ENCODE measurements at regions not wholly inside any gene's neighbourhood (a gene's known extent, or its start where the extent isn't known, plus 50 kb on each side); places are given as distances from the start of the nearest gene placed in this dataset.

DNA sequence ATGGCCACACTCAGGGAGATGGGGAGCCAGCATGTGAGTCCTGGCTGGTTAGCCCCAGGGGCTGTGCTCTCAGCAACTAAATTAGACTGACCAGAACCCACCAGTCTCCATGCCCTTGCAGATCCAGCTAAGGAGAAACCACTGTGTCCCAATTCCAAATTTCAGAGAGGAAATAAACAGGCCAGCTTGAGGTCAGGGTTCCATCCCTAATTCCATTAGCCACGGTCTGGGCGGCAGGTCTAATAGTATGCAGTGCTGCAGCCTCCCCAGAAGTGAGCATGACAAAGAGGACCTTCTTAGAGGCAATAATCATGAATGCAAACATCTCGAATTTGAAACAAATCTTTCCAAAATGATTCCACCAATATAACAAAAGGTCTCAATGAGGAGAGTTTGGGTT, 671.2 kb downstream of the BCL11A start:
- no peak overlapping the region for H3K27ac ChIP-seq
- H3K79me2 ChIP-seq (ENCODE audit: low read depth): no peaks in the 10 kb centered on the region
- no peaks in the 10 kb centered on the region for H3K36me3 ChIP-seq (ENCODE audit: low read depth)
- no peak overlapping the region for H3K4me2 ChIP-seq
- no peaks in the 10 kb centered on the region for H4K20me1 ChIP-seq (ENCODE audit: insufficient read depth)
- H3K9me2 ChIP-seq (ENCODE audit: insufficient read depth): 0 out of 2 replicates have a peak, but pooled peaks cover 4% of the 10 kb centered on the region
- ChIA-PET CTCF (no interaction called here), POLR2A (ENCODE audit: unreplicated experiment) (no interaction called here)
- H2AFZ ChIP-seq: no peak overlapping the region
- BruUV-seq (replicated peaks): no TSS peak
- no peaks in the 10 kb centered on the region for H3K4me1 ChIP-seq (replicated peaks; ENCODE audit: insufficient read depth)
- intact Hi-C loops (cut with micrococcal nuclease; ENCODE audit: unreplicated experiment): no loop called here
- no peaks in the 10 kb centered on the region for H3F3A ChIP-seq (ENCODE audit: insufficient read depth, low read depth)
- peaks cover 12% of the 10 kb centered on the region for H3K27me3 ChIP-seq (ENCODE audit: insufficient read depth, low read depth)
- no peak for DNase-seq
- TF ChIP-seq CTCF (conservative IDR thresholded peaks at IDR 0.05) (no peak), EZH2 (IDR thresholded peaks at IDR 0.05; ENCODE audit: low read depth) (no peak)
- no peak overlapping the region for H3K4me3 ChIP-seq
- H3K9me3 ChIP-seq (ENCODE audit: insufficient read depth, low read depth): no peaks in the 10 kb centered on the region

DNA sequence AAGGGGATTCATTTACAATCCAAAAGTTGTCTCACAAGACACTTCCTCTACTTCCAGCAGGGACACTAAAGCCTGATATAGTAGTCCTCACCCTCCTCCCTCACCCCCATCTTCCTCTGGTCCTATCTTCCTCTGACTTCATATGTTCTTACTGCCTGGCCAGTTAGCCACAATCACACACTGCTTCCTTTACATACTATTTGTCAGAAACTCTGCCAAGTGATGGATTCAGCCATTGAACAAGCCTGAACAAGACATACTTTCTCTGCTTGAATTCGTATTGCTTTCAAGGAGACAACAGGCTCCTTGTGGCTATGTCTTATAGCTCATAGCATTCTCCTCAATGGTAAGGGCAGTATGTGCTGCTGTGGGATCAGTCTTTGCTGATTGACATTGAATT, 672.2 kb downstream of the BCL11A start:
- no peak for TF ChIP-seq EZH2 (IDR thresholded peaks at IDR 0.05; ENCODE audit: low read depth)
- no peak for TF ChIP-seq CTCF (conservative IDR thresholded peaks at IDR 0.05)
- peaks cover 5% of the 10 kb centered on the region; the same call in 1 of the 2 replicates for H3K27me3 ChIP-seq (ENCODE audit: insufficient read depth, low read depth)
- H3K36me3 ChIP-seq (ENCODE audit: low read depth): no peaks in the 10 kb centered on the region
- no peak overlapping the region for H3K4me3 ChIP-seq
- no peak overlapping the region for H3K4me2 ChIP-seq
- BruUV-seq (replicated peaks): no TSS peak
- H3K9me3 ChIP-seq (ENCODE audit: insufficient read depth, low read depth): no peaks in the 10 kb centered on the region
- no peaks in the 10 kb centered on the region for H3K79me2 ChIP-seq (ENCODE audit: low read depth)
- POLR2A ChIA-PET (ENCODE audit: unreplicated experiment): no interaction called here
- H3K27ac ChIP-seq: no peak overlapping the region
- 0 out of 2 replicates have a peak, but pooled peaks cover 4% of the 10 kb centered on the region for H3K9me2 ChIP-seq (ENCODE audit: insufficient read depth)
- no peak overlapping the region for H2AFZ ChIP-seq
- intact Hi-C loops (cut with micrococcal nuclease; ENCODE audit: unreplicated experiment): no loop called here
- CTCF ChIA-PET: no interaction called here
- DNase-seq: no peak
- H4K20me1 ChIP-seq (ENCODE audit: insufficient read depth): no peaks in the 10 kb centered on the region
- H3F3A ChIP-seq (ENCODE audit: insufficient read depth, low read depth): no peaks in the 10 kb centered on the region
- no peaks in the 10 kb centered on the region for H3K4me1 ChIP-seq (replicated peaks; ENCODE audit: insufficient read depth)

DNA sequence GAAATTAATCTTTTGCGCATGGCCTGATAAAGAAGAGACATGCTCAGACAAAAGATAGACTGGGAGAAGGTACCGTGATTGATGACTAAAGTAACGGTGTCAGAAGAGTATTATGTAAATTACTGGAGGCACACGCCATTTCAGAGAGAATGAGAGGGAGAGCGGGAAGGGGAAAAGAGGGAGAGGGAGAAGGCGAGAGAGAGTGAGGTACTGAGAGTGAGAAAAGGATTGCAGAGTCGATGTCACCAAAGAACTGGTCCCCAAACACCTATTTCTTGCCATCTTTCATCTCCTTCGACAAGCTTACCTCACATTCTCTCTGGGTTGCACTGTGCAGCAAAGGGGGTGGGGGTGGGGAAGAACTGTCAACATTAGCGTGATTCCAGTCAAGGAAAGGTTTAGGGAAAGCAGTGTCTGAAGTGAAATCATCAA, 673.7 kb downstream of the BCL11A start:
- Histone ChIP-seq H3K79me2 (ENCODE audit: low read depth) (no peaks in the 10 kb centered on the region), H3K27ac (no peak overlapping the region), H4K20me1 (ENCODE audit: insufficient read depth) (no peaks in the 10 kb centered on the region), H3K27me3 (ENCODE audit: insufficient read depth, low read depth) (no peaks in the 10 kb centered on the region), H3K4me3 (no peak overlapping the region), H3K4me2 (no peak overlapping the region), H3K9me3 (ENCODE audit: insufficient read depth, low read depth) (no peaks in the 10 kb centered on the region), H3K9me2 (ENCODE audit: insufficient read depth) (0 out of 2 replicates have a peak, but pooled peaks cover 4% of the 10 kb centered on the region), H3F3A (ENCODE audit: insufficient read depth, low read depth) (no peaks in the 10 kb centered on the region), H2AFZ (no peak overlapping the region), H3K36me3 (ENCODE audit: low read depth) (no peaks in the 10 kb centered on the region), H3K4me1 (replicated peaks; ENCODE audit: insufficient read depth) (no peaks in the 10 kb centered on the region)
- no peak for DNase-seq
- no TSS peak for BruUV-seq (replicated peaks)
- ChIA-PET CTCF (no interaction called here), POLR2A (ENCODE audit: unreplicated experiment) (no interaction called here)
- TF ChIP-seq EZH2 (IDR thresholded peaks at IDR 0.05; ENCODE audit: low read depth): no peak
- no peak for TF ChIP-seq CTCF (conservative IDR thresholded peaks at IDR 0.05)
- intact Hi-C loops (cut with micrococcal nuclease; ENCODE audit: unreplicated experiment): no loop called here

Measured in PC-9 (cell line).